Gastrocnemius medialis (tissue), 4 donors: ENCODE measurements at regions not wholly inside any gene's neighbourhood (a gene's known extent, or its start where the extent isn't known, plus 50 kb on each side); places are given as distances from the start of the nearest gene placed in this dataset.

Source experiments
- POLR2A ChIP-seq, 2 donors: fragments of 450-650 bp; IDR thresholded peaks; one replicate each; pipeline ENCODE4 v1.6.1; 2017; ENCODE audit warnings: antibody characterized with exemption in 2 of 2, mild to moderate bottlenecking in 2 of 2, moderate library complexity in 2 of 2
- TF ChIP-seq, protein P1 (sequence below), 5 experiments: fragments of 450-650 bp in 3 of 5; fragments of 200-600 bp in 2 of 5; sonication (generic) in 2 of 5; IDR thresholded peaks in 4 of 5; conservative IDR thresholded peaks in 1 of 5; 1 replicate in 4 of 5; 2 replicates in 1 of 5; pipeline ENCODE4 v1.5.1; 2016 to 2019; ENCODE audit warnings: antibody characterized with exemption in 5 of 5, mild to moderate bottlenecking in 3 of 5, moderate library complexity in 3 of 5

DNA sequence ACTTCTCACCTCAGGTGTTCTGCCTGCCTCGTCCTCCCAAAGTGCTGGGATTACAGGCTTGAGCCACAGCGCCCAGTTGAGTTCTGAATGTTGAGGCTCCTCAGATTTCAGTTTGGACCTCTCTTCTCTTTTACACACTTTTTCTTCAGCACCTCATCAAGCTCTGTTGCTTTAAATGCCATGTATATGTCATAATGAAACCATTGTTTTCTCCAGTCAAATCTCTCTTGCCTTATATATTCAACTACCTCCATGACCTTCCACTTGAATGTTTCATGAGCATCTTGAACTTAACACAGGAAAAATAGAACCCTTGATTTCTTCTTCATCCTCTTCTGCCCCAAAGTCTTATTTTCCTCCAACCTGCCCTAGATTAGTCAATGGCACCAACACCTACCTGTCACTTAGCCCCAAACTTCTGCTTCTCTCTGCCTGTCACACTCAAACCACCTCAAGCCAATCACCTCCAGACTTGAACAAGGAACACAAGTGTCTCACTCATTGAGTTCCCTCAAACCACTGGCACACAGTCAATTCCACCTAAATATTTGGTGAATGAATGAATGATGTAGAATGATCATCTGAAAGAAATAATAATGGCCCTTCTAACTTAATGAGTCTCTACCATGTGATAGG is 161.0 kb upstream of the SGK1 start:
- TF ChIP-seq, protein P1, sequence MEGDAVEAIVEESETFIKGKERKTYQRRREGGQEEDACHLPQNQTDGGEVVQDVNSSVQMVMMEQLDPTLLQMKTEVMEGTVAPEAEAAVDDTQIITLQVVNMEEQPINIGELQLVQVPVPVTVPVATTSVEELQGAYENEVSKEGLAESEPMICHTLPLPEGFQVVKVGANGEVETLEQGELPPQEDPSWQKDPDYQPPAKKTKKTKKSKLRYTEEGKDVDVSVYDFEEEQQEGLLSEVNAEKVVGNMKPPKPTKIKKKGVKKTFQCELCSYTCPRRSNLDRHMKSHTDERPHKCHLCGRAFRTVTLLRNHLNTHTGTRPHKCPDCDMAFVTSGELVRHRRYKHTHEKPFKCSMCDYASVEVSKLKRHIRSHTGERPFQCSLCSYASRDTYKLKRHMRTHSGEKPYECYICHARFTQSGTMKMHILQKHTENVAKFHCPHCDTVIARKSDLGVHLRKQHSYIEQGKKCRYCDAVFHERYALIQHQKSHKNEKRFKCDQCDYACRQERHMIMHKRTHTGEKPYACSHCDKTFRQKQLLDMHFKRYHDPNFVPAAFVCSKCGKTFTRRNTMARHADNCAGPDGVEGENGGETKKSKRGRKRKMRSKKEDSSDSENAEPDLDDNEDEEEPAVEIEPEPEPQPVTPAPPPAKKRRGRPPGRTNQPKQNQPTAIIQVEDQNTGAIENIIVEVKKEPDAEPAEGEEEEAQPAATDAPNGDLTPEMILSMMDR (IDR thresholded peaks at IDR 0.05 in 4 of 5, conservative IDR thresholded peaks at IDR 0.05 in 1 of 5) = no peak
- no peak for TF ChIP-seq POLR2A (IDR thresholded peaks at IDR 0.05)
